ENCODE measurements at regions not wholly inside any gene's neighbourhood (a gene's known extent, or its start where the extent isn't known, plus 50 kb on each side); places are given as distances from the start of the nearest gene placed in this dataset.

DNA sequence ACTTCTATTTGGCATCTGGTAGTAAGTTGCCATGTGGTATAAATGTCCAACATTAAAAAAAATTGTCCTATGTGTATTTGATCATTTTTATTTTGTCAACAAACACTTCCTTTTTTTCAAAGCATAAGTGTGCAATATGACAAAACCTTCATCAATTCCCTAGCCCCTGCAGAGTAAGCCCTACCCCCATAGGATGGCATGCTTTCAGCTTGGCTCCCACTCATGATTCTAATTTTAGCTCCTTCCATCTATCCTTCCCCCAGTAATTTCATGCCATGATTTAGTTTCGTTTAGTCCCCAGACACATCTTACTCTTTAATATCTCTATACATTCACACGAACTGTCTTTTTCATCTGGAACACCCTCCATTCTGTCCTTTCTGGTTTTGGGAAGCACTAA lies 250.6 kb upstream of the RAG2 start:
- no peaks in the 10 kb centered on the region for H3K9me3 ChIP-seq (replicated peaks in 1 of 2; ENCODE audit: control insufficient read depth in 1 of 2, insufficient read depth in 1 of 2, low read length in 2 of 2)
- Mint-ChIP-seq H3K27ac (no peak overlapping the region), H3K27me3 (ENCODE audit: low read depth in 3 of 3) (peaks cover 0 to 2% (median 0%) of the 10 kb centered on the region in 3 donors), H3K9me3 (peaks cover 0 to 3% (median 0%) of the 10 kb centered on the region in 7 donors), H3K4me1 (no peaks in the 10 kb centered on the region), H3K4me3 (no peak overlapping the region), H3K36me3 (no peaks in the 10 kb centered on the region)
- H3K36me3 ChIP-seq (replicated peaks in 1 of 2; ENCODE audit: control insufficient read depth in 1 of 2, insufficient read depth in 2 of 2, low read length in 2 of 2), result no peaks in the 10 kb centered on the region
- 83% methylated on average over 1 of the region's 2 CpGs for WGBS (ENCODE audit: insufficient coverage)
- H4K20me1 ChIP-seq (ENCODE audit: insufficient read depth, low read length), result no peaks in the 10 kb centered on the region
- TF ChIP-seq, protein P1, sequence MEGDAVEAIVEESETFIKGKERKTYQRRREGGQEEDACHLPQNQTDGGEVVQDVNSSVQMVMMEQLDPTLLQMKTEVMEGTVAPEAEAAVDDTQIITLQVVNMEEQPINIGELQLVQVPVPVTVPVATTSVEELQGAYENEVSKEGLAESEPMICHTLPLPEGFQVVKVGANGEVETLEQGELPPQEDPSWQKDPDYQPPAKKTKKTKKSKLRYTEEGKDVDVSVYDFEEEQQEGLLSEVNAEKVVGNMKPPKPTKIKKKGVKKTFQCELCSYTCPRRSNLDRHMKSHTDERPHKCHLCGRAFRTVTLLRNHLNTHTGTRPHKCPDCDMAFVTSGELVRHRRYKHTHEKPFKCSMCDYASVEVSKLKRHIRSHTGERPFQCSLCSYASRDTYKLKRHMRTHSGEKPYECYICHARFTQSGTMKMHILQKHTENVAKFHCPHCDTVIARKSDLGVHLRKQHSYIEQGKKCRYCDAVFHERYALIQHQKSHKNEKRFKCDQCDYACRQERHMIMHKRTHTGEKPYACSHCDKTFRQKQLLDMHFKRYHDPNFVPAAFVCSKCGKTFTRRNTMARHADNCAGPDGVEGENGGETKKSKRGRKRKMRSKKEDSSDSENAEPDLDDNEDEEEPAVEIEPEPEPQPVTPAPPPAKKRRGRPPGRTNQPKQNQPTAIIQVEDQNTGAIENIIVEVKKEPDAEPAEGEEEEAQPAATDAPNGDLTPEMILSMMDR (IDR thresholded peaks at IDR 0.05), result no peak
- H3K9ac ChIP-seq (ENCODE audit: insufficient read depth, low read length, poor library complexity, severe bottlenecking), result no peak overlapping the region
- no peak overlapping the region for H3K27ac ChIP-seq (ENCODE audit: low read depth in 1 of 2, low read length in 2 of 2)
- no peak overlapping the region for H3K4me3 ChIP-seq (replicated peaks in 1 of 3; ENCODE audit: low read depth in 2 of 3, low read length in 3 of 3)
- intact Hi-C loops (cut with micrococcal nuclease), result no loop called here
- no peaks in the 10 kb centered on the region for H3K4me1 ChIP-seq (ENCODE audit: control insufficient read depth in 1 of 2, insufficient read depth in 2 of 2, low read length in 2 of 2)
- H3K4me2 ChIP-seq (replicated peaks; ENCODE audit: extremely low read depth, low read length, poor library complexity, severe bottlenecking), result no peak overlapping the region
- H3K27me3 ChIP-seq (ENCODE audit: control insufficient read depth in 2 of 2, insufficient read depth in 2 of 2, low read length in 2 of 2), result no peaks in the 10 kb centered on the region
- no peak for DNase-seq
- H3K79me2 ChIP-seq (ENCODE audit: insufficient read depth, low read length), result no peaks in the 10 kb centered on the region
- no peak overlapping the region for H2AFZ ChIP-seq (ENCODE audit: insufficient read depth, low read depth, low read length, poor library complexity, severe bottlenecking)

- no peak overlapping the region for H3K4me3 Mint-ChIP-seq
These were observed 242.3 kb upstream of the RAG2 start for GRCh38 chr11:36840378-36840777.

More at GRCh38 chr11:36840378-36840777, 242.3 kb upstream of the RAG2 start:
- intact Hi-C loops (cut with micrococcal nuclease), result no loop called here
- peaks cover 0 to 6% of the 10 kb centered on the region in 2 donors for H3K9me3 ChIP-seq (replicated peaks in 1 of 2; ENCODE audit: control insufficient read depth in 1 of 2, insufficient read depth in 1 of 2, low read length in 2 of 2)
- Mint-ChIP-seq H3K4me1 (no peaks in the 10 kb centered on the region), H3K36me3 (no peaks in the 10 kb centered on the region), H3K27ac (no peak overlapping the region), H3K9me3 (peaks cover 0 to 4% (median 2%) of the 10 kb centered on the region in 7 donors), H3K27me3 (ENCODE audit: low read depth in 3 of 3) (peaks cover 0 to 1% (median 0%) of the 10 kb centered on the region in 3 donors)
- H3K36me3 ChIP-seq (replicated peaks in 1 of 2; ENCODE audit: control insufficient read depth in 1 of 2, insufficient read depth in 2 of 2, low read length in 2 of 2), result no peaks in the 10 kb centered on the region
- H3K27me3 ChIP-seq (ENCODE audit: control insufficient read depth in 2 of 2, insufficient read depth in 2 of 2, low read length in 2 of 2), result no peaks in the 10 kb centered on the region
- H3K9ac ChIP-seq (ENCODE audit: insufficient read depth, low read length, poor library complexity, severe bottlenecking), result no peak overlapping the region
- H4K20me1 ChIP-seq (ENCODE audit: insufficient read depth, low read length), result no peaks in the 10 kb centered on the region
- WGBS (ENCODE audit: insufficient coverage), result 100% methylated on average over 1 of the region's 2 CpGs
- TF ChIP-seq, protein P1 (IDR thresholded peaks at IDR 0.05), result no peak
- no peak overlapping the region for H3K4me3 ChIP-seq (replicated peaks in 1 of 3; ENCODE audit: low read depth in 2 of 3, low read length in 3 of 3)
- H3K4me2 ChIP-seq (replicated peaks; ENCODE audit: extremely low read depth, low read length, poor library complexity, severe bottlenecking), result no peak overlapping the region
- no peaks in the 10 kb centered on the region for H3K4me1 ChIP-seq (ENCODE audit: control insufficient read depth in 1 of 2, insufficient read depth in 2 of 2, low read length in 2 of 2)
- DNase-seq, result no peak
- no peak overlapping the region for H2AFZ ChIP-seq (ENCODE audit: insufficient read depth, low read depth, low read length, poor library complexity, severe bottlenecking)
- no peak overlapping the region for H3K27ac ChIP-seq (ENCODE audit: low read depth in 1 of 2, low read length in 2 of 2)
- no peaks in the 10 kb centered on the region for H3K79me2 ChIP-seq (ENCODE audit: insufficient read depth, low read length)
